Dendritic cell treated with granulocyte-macrophage colony-stimulating factor and Interleukin-4, amounts not matched to agents 40 ng/mL and 50 ng/mL, for 4 days (primary cell): ENCODE measurements at regions not wholly inside any gene's neighbourhood (a gene's known extent, or its start where the extent isn't known, plus 50 kb on each side); places are given as distances from the start of the nearest gene placed in this dataset.

ENCODE experiments used
- H3K27ac Mint-ChIP-seq: one replicate; pipeline ENCODE4 v1.8.0; 2022; ENCODE audit warnings: mild to moderate bottlenecking, mixed read lengths
- H3K27me3 Mint-ChIP-seq: one replicate; pipeline ENCODE4 v1.8.0; 2022; ENCODE audit warnings: mild to moderate bottlenecking, mixed read lengths
- H3K36me3 Mint-ChIP-seq: one replicate; pipeline ENCODE4 v1.8.0; 2022; ENCODE audit warnings: low read depth, mixed read lengths
- H3K4me1 Mint-ChIP-seq: one replicate; pipeline ENCODE4 v1.8.0; 2022; ENCODE audit warnings: low read depth, mixed read lengths
- H3K4me3 Mint-ChIP-seq: one replicate; pipeline ENCODE4 v1.8.0; 2022; ENCODE audit warnings: mild to moderate bottlenecking, moderate library complexity, mixed read lengths
- H3K9me3 Mint-ChIP-seq: one replicate; pipeline ENCODE4 v1.8.0; 2022; ENCODE audit warnings: mixed read lengths
- intact Hi-C: fragments of 100-400 bp; cut with micrococcal nuclease; formaldehyde crosslinking; loops from one replicate; pipeline ENCODE4 v1.15.0; 2022

- Mint-ChIP-seq H3K9me3 (peaks cover 23% of the 10 kb centered on the region), H3K4me1 (peaks cover 22% of the 10 kb centered on the region), H3K27ac (peak overlapping the region; percentile 63), H3K27me3 (peaks cover 2% of the 10 kb centered on the region), H3K36me3 (peaks cover 18% of the 10 kb centered on the region), H3K4me3 (no peak overlapping the region)
- intact Hi-C loops: no loop called here
Observed at GRCh38 chr11:15794361-15795150, 561.8 kb downstream of the SOX6 start.

- intact Hi-C loops: no loop called here
- Mint-ChIP-seq H3K36me3 (peaks cover 18% of the 10 kb centered on the region), H3K4me1 (peaks cover 22% of the 10 kb centered on the region), H3K27me3 (no peaks in the 10 kb centered on the region), H3K4me3 (no peak overlapping the region), H3K9me3 (peaks cover 23% of the 10 kb centered on the region), H3K27ac (peak overlapping the region; percentile 63)
Observed at GRCh38 chr11:15795378-15795777, 561.0 kb downstream of the SOX6 start.

GRCh38 chr11:15800111-15800800 is 556.1 kb downstream of the SOX6 start:
- H3K27ac Mint-ChIP-seq: peak overlapping the region; percentile 96
- no peaks in the 10 kb centered on the region for H3K27me3 Mint-ChIP-seq
- intact Hi-C loops: loop anchor here (1.0 to 5.0 kb wide), 2 partner anchors 15 to 33 kb away; no protein-coding TSS in a partner anchor
- peaks cover 45% of the 10 kb centered on the region for H3K4me1 Mint-ChIP-seq
- peaks cover under 1% of the 10 kb centered on the region for H3K9me3 Mint-ChIP-seq
- peak overlapping the region; percentile 49 for H3K4me3 Mint-ChIP-seq
- H3K36me3 Mint-ChIP-seq: no peaks in the 10 kb centered on the region

- Mint-ChIP-seq H3K36me3 (no peaks in the 10 kb centered on the region), H3K27ac (peak overlapping the region; percentile 96), H3K4me1 (peaks cover 40% of the 10 kb centered on the region), H3K9me3 (no peaks in the 10 kb centered on the region), H3K4me3 (peak overlapping the region; percentile 27), H3K27me3 (no peaks in the 10 kb centered on the region)
- intact Hi-C loops: loop anchor here (5.0 kb wide), 1 partner anchor 34 kb away; no protein-coding TSS in a partner anchor
Observed at GRCh38 chr11:15801126-15801525, 555.2 kb downstream of the SOX6 start.

- peaks cover 40% of the 10 kb centered on the region for H3K4me1 Mint-ChIP-seq
- intact Hi-C loops: loop anchor here (5.0 kb wide), 1 partner anchor 34 kb away; no protein-coding TSS in a partner anchor
Observed at GRCh38 chr11:15801616-15802015, 554.7 kb downstream of the SOX6 start.

GRCh38 chr11:15805726-15806125 is 550.6 kb downstream of the SOX6 start:
- no peaks in the 10 kb centered on the region for H3K9me3 Mint-ChIP-seq
- intact Hi-C loops: no loop called here
- H3K27ac Mint-ChIP-seq: no peak overlapping the region
- H3K27me3 Mint-ChIP-seq: no peaks in the 10 kb centered on the region
- H3K4me1 Mint-ChIP-seq: peaks cover 30% of the 10 kb centered on the region
- no peak overlapping the region for H3K4me3 Mint-ChIP-seq
- H3K36me3 Mint-ChIP-seq: no peaks in the 10 kb centered on the region

More at GRCh38 chr11:15801616-15802015, 554.7 kb downstream of the SOX6 start:
- H3K36me3 Mint-ChIP-seq: no peaks in the 10 kb centered on the region
- H3K27me3 Mint-ChIP-seq: no peaks in the 10 kb centered on the region
- peak overlapping the region; percentile 96 for H3K27ac Mint-ChIP-seq
- no peak overlapping the region for H3K4me3 Mint-ChIP-seq
- no peaks in the 10 kb centered on the region for H3K9me3 Mint-ChIP-seq

- intact Hi-C loops: no loop called here
- H3K27ac Mint-ChIP-seq: no peak overlapping the region
- H3K27me3 Mint-ChIP-seq: no peaks in the 10 kb centered on the region
- no peaks in the 10 kb centered on the region for H3K9me3 Mint-ChIP-seq
- peaks cover 26% of the 10 kb centered on the region for H3K4me1 Mint-ChIP-seq
- no peak overlapping the region for H3K4me3 Mint-ChIP-seq
- H3K36me3 Mint-ChIP-seq: no peaks in the 10 kb centered on the region
Observed at GRCh38 chr11:15806217-15806616, 550.1 kb downstream of the SOX6 start.

- Mint-ChIP-seq H3K4me3 (no peak overlapping the region), H3K27ac (no peak overlapping the region), H3K36me3 (no peaks in the 10 kb centered on the region), H3K27me3 (peaks cover under 1% of the 10 kb centered on the region), H3K9me3 (no peaks in the 10 kb centered on the region), H3K4me1 (peaks cover 13% of the 10 kb centered on the region)
- intact Hi-C loops: no loop called here
Observed at GRCh38 chr11:15807827-15808226, 548.5 kb downstream of the SOX6 start.

- intact Hi-C loops: no loop called here
- Mint-ChIP-seq H3K27me3 (peaks cover 5% of the 10 kb centered on the region), H3K9me3 (no peaks in the 10 kb centered on the region), H3K27ac (no peak overlapping the region), H3K36me3 (peaks cover 7% of the 10 kb centered on the region), H3K4me3 (no peak overlapping the region), H3K4me1 (peaks cover 5% of the 10 kb centered on the region)
Observed at GRCh38 chr11:15810082-15810481, 546.3 kb downstream of the SOX6 start.

GRCh38 chr11:15810525-15810924 is 545.8 kb downstream of the SOX6 start:
- intact Hi-C loops: no loop called here
- H3K9me3 Mint-ChIP-seq: no peaks in the 10 kb centered on the region
- H3K27ac Mint-ChIP-seq: no peak overlapping the region
- peaks cover 10% of the 10 kb centered on the region for H3K36me3 Mint-ChIP-seq
- peaks cover 10% of the 10 kb centered on the region for H3K4me1 Mint-ChIP-seq
- no peak overlapping the region for H3K4me3 Mint-ChIP-seq
- peaks cover 5% of the 10 kb centered on the region for H3K27me3 Mint-ChIP-seq

- intact Hi-C loops: loop anchor here (1.0 to 5.0 kb wide), 5 partner anchors 11 to 163 kb away; no protein-coding TSS in a partner anchor
- Mint-ChIP-seq H3K9me3 (no peaks in the 10 kb centered on the region), H3K36me3 (peaks cover 10% of the 10 kb centered on the region), H3K4me1 (peaks cover 55% of the 10 kb centered on the region), H3K27ac (peak overlapping the region; percentile 91), H3K4me3 (peak overlapping the region; percentile 4), H3K27me3 (peaks cover 5% of the 10 kb centered on the region)
Observed at GRCh38 chr11:15815246-15816195, 540.8 kb downstream of the SOX6 start.

GRCh38 chr11:15816260-15816871 is 540.0 kb downstream of the SOX6 start:
- Mint-ChIP-seq H3K4me3 (peak overlapping the region; percentile 30), H3K9me3 (no peaks in the 10 kb centered on the region), H3K27me3 (peaks cover 5% of the 10 kb centered on the region), H3K27ac (peak overlapping the region; percentile 91), H3K36me3 (peaks cover 10% of the 10 kb centered on the region), H3K4me1 (peaks cover 57% of the 10 kb centered on the region)
- intact Hi-C loops: loop anchor here (2.0 to 5.0 kb wide), 3 partner anchors 28 to 164 kb away; no protein-coding TSS in a partner anchor

- Mint-ChIP-seq H3K27ac (peak overlapping the region; percentile 91), H3K36me3 (peaks cover 10% of the 10 kb centered on the region), H3K4me1 (peaks cover 63% of the 10 kb centered on the region), H3K27me3 (peaks cover 5% of the 10 kb centered on the region), H3K4me3 (no peak overlapping the region), H3K9me3 (peaks cover 6% of the 10 kb centered on the region)
- intact Hi-C loops: loop anchor here (2.0 to 5.0 kb wide), 3 partner anchors 28 to 165 kb away; no protein-coding TSS in a partner anchor
Observed at GRCh38 chr11:15817001-15817400, 539.3 kb downstream of the SOX6 start.
